WERI-Rb-1 (cell line): ENCODE measurements at regions not wholly inside any gene's neighbourhood (a gene's known extent, or its start where the extent isn't known, plus 50 kb on each side); places are given as distances from the start of the nearest gene placed in this dataset.

Source experiments
- DNase-seq: peaks from one replicate; pipeline ENCODE4 v3.0.0-alpha.2; 2020
- H3K27ac ChIP-seq: fragments of 250-450 bp; sonication (Bioruptor Pico); 2 replicates; pipeline ENCODE4 v1.5.1; 2020; ENCODE audit warnings: mild to moderate bottlenecking, moderate library complexity
- H3K27me3 ChIP-seq: fragments of 250-450 bp; sonication (Bioruptor Pico); 2 replicates; pipeline ENCODE4 v1.5.1; 2021; ENCODE audit warnings: mild to moderate bottlenecking, low read depth, moderate library complexity; ENCODE audit not compliant: insufficient read depth, severe bottlenecking
- H3K36me3 ChIP-seq: fragments of 250-450 bp; sonication (Bioruptor Pico); 2 replicates; pipeline ENCODE4 v1.5.1; 2020; ENCODE audit warnings: mild to moderate bottlenecking, moderate library complexity
- H3K4me3 ChIP-seq: 2 replicates; pipeline ENCODE4 v1.5.1; 2011; ENCODE audit warnings: low read depth, mild to moderate bottlenecking, control low read depth, low read length
- H3K9me3 ChIP-seq: fragments of 250-450 bp; sonication (Bioruptor Pico); 2 replicates; pipeline ENCODE4 v1.5.1; 2021; ENCODE audit warnings: mild to moderate bottlenecking, moderate library complexity; ENCODE audit not compliant: severe bottlenecking
- TF ChIP-seq, protein P1 (sequence below): IDR thresholded peaks from 2 replicates; pipeline ENCODE4 v1.5.1; 2011; ENCODE audit warnings: low read depth, mild to moderate bottlenecking, control low read depth, inconsistent platforms, low read length

DNA sequence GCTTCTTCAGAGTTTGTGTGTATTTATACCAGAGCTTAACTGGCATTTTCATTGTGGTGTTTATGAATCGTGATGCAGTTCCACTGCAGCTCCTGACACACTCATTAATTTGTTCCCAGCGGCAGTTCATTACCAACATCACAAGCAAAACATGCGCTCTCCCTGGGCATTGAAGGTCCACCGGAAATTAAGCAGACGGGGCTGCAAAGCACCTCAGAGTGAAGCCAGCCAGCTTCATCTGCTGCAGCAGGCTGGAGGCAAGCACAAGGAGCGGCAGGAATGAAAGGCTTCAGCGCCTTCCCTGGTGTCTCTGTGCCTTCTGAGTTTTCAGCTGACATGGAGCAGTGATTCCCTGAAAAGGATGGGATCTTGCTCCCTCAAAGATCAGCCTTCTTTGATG lies 246.0 kb upstream of the SPTLC3 start:
- H3K9me3 ChIP-seq: no peaks in the 10 kb centered on the region
- no peak overlapping the region for H3K4me3 ChIP-seq
- no peak for DNase-seq
- H3K27ac ChIP-seq: no peak overlapping the region
- TF ChIP-seq, protein P1, sequence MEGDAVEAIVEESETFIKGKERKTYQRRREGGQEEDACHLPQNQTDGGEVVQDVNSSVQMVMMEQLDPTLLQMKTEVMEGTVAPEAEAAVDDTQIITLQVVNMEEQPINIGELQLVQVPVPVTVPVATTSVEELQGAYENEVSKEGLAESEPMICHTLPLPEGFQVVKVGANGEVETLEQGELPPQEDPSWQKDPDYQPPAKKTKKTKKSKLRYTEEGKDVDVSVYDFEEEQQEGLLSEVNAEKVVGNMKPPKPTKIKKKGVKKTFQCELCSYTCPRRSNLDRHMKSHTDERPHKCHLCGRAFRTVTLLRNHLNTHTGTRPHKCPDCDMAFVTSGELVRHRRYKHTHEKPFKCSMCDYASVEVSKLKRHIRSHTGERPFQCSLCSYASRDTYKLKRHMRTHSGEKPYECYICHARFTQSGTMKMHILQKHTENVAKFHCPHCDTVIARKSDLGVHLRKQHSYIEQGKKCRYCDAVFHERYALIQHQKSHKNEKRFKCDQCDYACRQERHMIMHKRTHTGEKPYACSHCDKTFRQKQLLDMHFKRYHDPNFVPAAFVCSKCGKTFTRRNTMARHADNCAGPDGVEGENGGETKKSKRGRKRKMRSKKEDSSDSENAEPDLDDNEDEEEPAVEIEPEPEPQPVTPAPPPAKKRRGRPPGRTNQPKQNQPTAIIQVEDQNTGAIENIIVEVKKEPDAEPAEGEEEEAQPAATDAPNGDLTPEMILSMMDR: no peak
- H3K27me3 ChIP-seq: no peaks in the 10 kb centered on the region
- H3K36me3 ChIP-seq: no peaks in the 10 kb centered on the region

DNA sequence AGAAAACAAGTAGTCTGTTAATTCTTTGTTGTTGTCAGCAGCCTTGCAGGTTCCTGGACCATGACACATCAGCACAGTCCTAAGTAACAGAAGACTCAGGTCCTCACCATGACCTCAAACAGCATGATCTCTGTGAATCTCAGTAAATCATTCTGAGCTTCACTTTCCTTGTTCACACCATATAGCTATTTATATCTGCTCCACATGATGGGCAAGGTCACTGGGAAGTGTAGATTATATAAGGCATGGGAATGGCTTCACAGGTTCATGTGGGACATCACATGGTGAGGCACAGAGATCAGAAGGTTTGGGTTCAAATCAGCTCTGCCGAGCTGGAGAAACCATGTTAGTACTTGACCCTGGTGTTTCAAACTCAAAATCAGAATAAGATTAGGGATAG lies 245.4 kb upstream of the SPTLC3 start:
- no peaks in the 10 kb centered on the region for H3K36me3 ChIP-seq
- TF ChIP-seq, protein P1: no peak
- no peak for DNase-seq
- H3K27ac ChIP-seq: no peak overlapping the region
- no peaks in the 10 kb centered on the region for H3K9me3 ChIP-seq
- H3K4me3 ChIP-seq: no peak overlapping the region
- no peaks in the 10 kb centered on the region for H3K27me3 ChIP-seq

DNA sequence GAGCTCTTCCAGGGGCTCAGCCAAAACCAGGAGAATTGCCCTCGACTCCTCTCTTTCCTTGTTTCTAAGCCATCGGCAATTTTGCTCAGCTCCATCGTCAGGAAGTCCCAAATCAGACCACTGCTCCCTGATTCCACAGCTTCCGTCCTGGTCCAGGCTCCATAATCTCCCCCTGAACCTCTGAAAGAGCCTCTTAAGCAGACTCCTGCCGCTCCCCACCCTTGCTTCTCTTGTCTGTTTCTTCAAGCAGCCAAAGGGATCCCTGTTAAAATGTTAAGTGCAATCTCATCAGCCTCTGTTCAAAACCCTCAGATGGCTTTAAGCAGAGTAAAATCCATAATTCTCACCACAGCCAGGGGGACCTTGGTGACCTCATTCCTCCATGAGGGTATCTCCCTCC lies 244.7 kb upstream of the SPTLC3 start:
- H3K27ac ChIP-seq: no peak overlapping the region
- H3K4me3 ChIP-seq: no peak overlapping the region
- H3K36me3 ChIP-seq: no peaks in the 10 kb centered on the region
- DNase-seq: no peak
- H3K27me3 ChIP-seq: no peaks in the 10 kb centered on the region
- no peaks in the 10 kb centered on the region for H3K9me3 ChIP-seq
- TF ChIP-seq, protein P1: no peak

DNA sequence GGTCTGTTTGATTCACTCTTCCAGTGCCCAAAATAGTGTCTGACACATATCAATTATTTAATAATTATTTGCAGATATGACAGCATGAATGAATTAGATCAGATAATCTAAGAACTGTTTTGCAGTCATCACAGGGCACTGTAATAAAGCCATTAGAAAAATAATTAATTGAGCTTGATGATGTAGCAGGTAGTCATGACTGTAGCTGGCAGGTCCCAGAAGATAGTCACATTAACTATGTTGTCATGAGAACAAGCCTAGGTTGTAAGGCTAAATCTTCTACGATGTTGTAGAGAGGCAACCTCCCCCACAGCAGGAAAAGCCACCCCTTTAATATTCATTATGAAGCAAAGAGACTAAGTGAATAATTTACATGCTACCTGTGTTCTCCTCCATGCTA lies 243.9 kb upstream of the SPTLC3 start:
- Histone ChIP-seq H3K27ac (no peak overlapping the region), H3K9me3 (no peaks in the 10 kb centered on the region), H3K27me3 (no peaks in the 10 kb centered on the region), H3K4me3 (no peak overlapping the region), H3K36me3 (no peaks in the 10 kb centered on the region)
- no peak for DNase-seq
- TF ChIP-seq, protein P1: no peak

DNA sequence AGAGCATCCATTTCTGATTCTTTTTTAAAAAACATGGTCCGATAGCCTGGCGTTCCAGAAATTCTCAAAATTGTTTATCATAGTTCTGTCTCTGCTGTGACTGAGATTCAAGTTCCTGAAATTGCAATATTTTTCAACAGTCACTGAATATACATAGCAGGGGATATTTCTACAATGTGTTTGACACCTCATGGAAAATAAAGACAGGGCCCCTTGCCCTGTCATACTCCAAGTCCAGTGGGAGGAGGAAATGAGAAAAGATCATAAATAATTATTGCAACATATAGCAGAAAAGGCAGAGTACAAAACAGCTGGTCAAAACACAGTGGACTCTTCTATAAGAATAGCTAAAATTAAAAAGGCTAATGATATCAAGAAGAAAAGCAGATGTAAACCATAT lies 234.8 kb upstream of the SPTLC3 start:
- H3K36me3 ChIP-seq: no peaks in the 10 kb centered on the region
- no peak for DNase-seq
- H3K4me3 ChIP-seq: no peak overlapping the region
- TF ChIP-seq, protein P1: no peak
- H3K27me3 ChIP-seq: no peaks in the 10 kb centered on the region
- H3K9me3 ChIP-seq: no peaks in the 10 kb centered on the region
- H3K27ac ChIP-seq: no peak overlapping the region

DNA sequence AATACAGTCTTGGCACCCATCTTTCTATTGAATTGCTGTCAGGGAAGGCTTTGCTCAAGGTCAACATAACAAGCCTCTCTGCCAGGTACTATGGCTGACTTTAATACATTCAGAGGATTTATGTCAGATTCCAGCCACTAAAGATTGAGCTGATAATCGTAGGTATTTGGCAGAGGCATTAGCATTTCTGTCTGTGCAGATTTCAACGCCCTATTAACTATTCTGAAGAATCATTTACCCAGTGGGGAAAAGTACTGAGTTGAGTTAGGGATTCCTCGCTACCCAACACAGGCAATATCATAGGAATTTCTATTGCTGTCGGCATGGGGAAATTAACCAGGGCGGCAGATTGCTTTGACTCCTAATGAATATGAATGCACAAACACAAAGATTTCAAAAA lies 233.7 kb upstream of the SPTLC3 start:
- no peaks in the 10 kb centered on the region for H3K27me3 ChIP-seq
- no peak for DNase-seq
- TF ChIP-seq, protein P1: no peak
- H3K36me3 ChIP-seq: no peaks in the 10 kb centered on the region
- H3K27ac ChIP-seq: no peak overlapping the region
- H3K4me3 ChIP-seq: no peak overlapping the region
- no peaks in the 10 kb centered on the region for H3K9me3 ChIP-seq
